ENCODE measurements at regions not wholly inside any gene's neighbourhood (a gene's known extent, or its start where the extent isn't known, plus 50 kb on each side); places are given as distances from the start of the nearest gene placed in this dataset.

DNA sequence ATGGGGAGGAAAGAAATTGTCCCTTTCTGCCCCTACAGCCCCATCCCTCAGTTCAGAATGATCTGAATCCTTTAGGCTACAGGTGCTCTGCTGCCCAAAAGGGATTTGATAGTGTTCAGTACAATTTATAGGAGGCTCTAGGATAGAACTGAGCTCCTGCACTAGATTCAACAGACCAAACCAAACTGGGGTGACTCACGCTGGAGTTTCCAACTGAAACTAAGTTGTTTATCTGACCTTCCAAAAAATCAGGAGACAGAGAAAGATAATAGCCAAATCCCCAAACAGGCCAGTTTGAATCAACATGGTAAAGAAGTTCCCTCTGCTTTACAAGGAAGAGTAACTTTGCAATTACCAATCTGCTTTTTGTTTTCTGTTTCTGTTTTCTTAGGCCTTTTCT, 72.7 kb upstream of the MBOAT2 start:
- H3K27ac Mint-ChIP-seq, result no peak overlapping the region
- no peaks in the 10 kb centered on the region for H3K4me1 Mint-ChIP-seq (ENCODE audit: low read depth)
- H3K9me3 ChIP-seq (ENCODE audit: control insufficient read depth in 1 of 2, insufficient read depth in 1 of 2, low read length in 2 of 2), result peaks cover 0 to 2% of the 10 kb centered on the region in 2 experiments
- ChIA-PET POLR2A (no interaction called here), CTCF (no interaction called here)
- ATAC-seq (ENCODE audit: poor library complexity) (no peak), DNase-seq (no peak)
- TF ChIP-seq, protein P1, sequence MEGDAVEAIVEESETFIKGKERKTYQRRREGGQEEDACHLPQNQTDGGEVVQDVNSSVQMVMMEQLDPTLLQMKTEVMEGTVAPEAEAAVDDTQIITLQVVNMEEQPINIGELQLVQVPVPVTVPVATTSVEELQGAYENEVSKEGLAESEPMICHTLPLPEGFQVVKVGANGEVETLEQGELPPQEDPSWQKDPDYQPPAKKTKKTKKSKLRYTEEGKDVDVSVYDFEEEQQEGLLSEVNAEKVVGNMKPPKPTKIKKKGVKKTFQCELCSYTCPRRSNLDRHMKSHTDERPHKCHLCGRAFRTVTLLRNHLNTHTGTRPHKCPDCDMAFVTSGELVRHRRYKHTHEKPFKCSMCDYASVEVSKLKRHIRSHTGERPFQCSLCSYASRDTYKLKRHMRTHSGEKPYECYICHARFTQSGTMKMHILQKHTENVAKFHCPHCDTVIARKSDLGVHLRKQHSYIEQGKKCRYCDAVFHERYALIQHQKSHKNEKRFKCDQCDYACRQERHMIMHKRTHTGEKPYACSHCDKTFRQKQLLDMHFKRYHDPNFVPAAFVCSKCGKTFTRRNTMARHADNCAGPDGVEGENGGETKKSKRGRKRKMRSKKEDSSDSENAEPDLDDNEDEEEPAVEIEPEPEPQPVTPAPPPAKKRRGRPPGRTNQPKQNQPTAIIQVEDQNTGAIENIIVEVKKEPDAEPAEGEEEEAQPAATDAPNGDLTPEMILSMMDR (IDR thresholded peaks at IDR 0.05), result no peak
- H3K9me3 Mint-ChIP-seq, result peaks cover under 1% of the 10 kb centered on the region
- no peak overlapping the region for H3K27ac ChIP-seq (ENCODE audit: low read depth in 1 of 2, low read length in 2 of 2)
- no peak overlapping the region for H3K4me3 ChIP-seq (ENCODE audit: low read length)
- no peaks in the 10 kb centered on the region for H3K4me1 ChIP-seq (ENCODE audit: insufficient read depth, low read length)
- intact Hi-C loops (cut with DNase I, micrococcal nuclease), result no loop called here
- H3K36me3 ChIP-seq (ENCODE audit: insufficient read depth, low read length), result no peaks in the 10 kb centered on the region
- H3K4me3 Mint-ChIP-seq, result no peak overlapping the region
- no peaks in the 10 kb centered on the region for H3K36me3 Mint-ChIP-seq (ENCODE audit: low read depth)
- H3K27me3 ChIP-seq (ENCODE audit: control insufficient read depth in 1 of 2, insufficient read depth in 2 of 2, low read length in 2 of 2), result no peaks in the 10 kb centered on the region
- peaks cover 7% of the 10 kb centered on the region for H3K27me3 Mint-ChIP-seq

DNA sequence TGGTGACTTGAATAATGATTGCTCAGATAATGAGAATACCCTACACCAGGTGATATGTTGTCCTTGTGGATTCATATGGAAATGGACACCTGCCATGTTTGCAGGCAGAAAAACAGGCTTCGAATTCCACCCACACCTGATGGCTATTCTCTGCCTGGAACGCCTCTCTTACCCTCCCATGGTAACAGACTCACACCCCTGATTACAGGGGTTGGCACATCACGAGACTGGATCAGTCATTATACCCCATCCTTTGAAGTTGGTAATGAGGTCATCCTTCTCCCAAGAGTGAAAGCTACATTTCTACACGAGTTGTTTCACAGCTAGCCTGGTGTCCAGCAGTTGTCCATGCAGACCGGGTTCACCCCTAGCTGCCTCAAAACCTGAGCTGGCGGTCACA, 71.4 kb upstream of the MBOAT2 start:
- TF ChIP-seq, protein P1 (IDR thresholded peaks at IDR 0.05), result no peak
- Histone ChIP-seq H3K4me1 (ENCODE audit: insufficient read depth, low read length) (no peaks in the 10 kb centered on the region), H3K36me3 (ENCODE audit: insufficient read depth, low read length) (no peaks in the 10 kb centered on the region), H3K27ac (ENCODE audit: low read depth in 1 of 2, low read length in 2 of 2) (no peak overlapping the region), H3K9me3 (ENCODE audit: control insufficient read depth in 1 of 2, insufficient read depth in 1 of 2, low read length in 2 of 2) (peaks cover 0 to 3% of the 10 kb centered on the region in 2 experiments), H3K4me3 (ENCODE audit: low read length) (no peak overlapping the region), H3K27me3 (ENCODE audit: control insufficient read depth in 1 of 2, insufficient read depth in 2 of 2, low read length in 2 of 2) (no peaks in the 10 kb centered on the region)
- no peaks in the 10 kb centered on the region for H3K9me3 Mint-ChIP-seq
- DNase-seq (no peak), ATAC-seq (ENCODE audit: poor library complexity) (no peak)
- H3K27ac Mint-ChIP-seq, result no peak overlapping the region
- peaks cover 10% of the 10 kb centered on the region for H3K27me3 Mint-ChIP-seq
- POLR2A ChIA-PET, result no interaction called here
- no peaks in the 10 kb centered on the region for H3K4me1 Mint-ChIP-seq (ENCODE audit: low read depth)
- H3K36me3 Mint-ChIP-seq (ENCODE audit: low read depth), result no peaks in the 10 kb centered on the region
- CTCF ChIA-PET, result no interaction called here
- no peak overlapping the region for H3K4me3 Mint-ChIP-seq
- intact Hi-C loops (cut with DNase I, micrococcal nuclease), result no loop called here

- Histone ChIP-seq H3K9me3 (ENCODE audit: control insufficient read depth in 1 of 2, insufficient read depth in 1 of 2, low read length in 2 of 2) (peaks cover 3 to 12% of the 10 kb centered on the region in 2 experiments), H3K27me3 (ENCODE audit: control insufficient read depth in 1 of 2, insufficient read depth in 2 of 2, low read length in 2 of 2) (peaks cover 0 to 7% of the 10 kb centered on the region in 2 experiments), H3K27ac (ENCODE audit: low read depth in 1 of 2, low read length in 2 of 2) (no peak overlapping the region), H3K36me3 (ENCODE audit: insufficient read depth, low read length) (no peaks in the 10 kb centered on the region), H3K4me3 (ENCODE audit: low read length) (no peak overlapping the region), H3K4me1 (ENCODE audit: insufficient read depth, low read length) (no peaks in the 10 kb centered on the region)
- no peak for ATAC-seq (ENCODE audit: poor library complexity)
- Mint-ChIP-seq H3K27ac (no peak overlapping the region), H3K36me3 (ENCODE audit: low read depth) (no peaks in the 10 kb centered on the region), H3K9me3 (peaks cover 15% of the 10 kb centered on the region), H3K4me1 (ENCODE audit: low read depth) (no peaks in the 10 kb centered on the region), H3K4me3 (no peak overlapping the region), H3K27me3 (peaks cover 21% of the 10 kb centered on the region)
- intact Hi-C loops (cut with DNase I, micrococcal nuclease), result no loop called here
- ChIA-PET CTCF (no interaction called here), POLR2A (no interaction called here)
- TF ChIP-seq, protein P1 (IDR thresholded peaks at IDR 0.05), result no peak
- DNase-seq, result no peak
These were observed 68.2 kb upstream of the MBOAT2 start for GRCh38 chr2:9071584-9072124.

Data from CD4-positive, alpha-beta T cell (primary cell).